GM12892 (cell line): ENCODE measurements at regions not wholly inside any gene's neighbourhood (a gene's known extent, or its start where the extent isn't known, plus 50 kb on each side); places are given as distances from the start of the nearest gene placed in this dataset.

Source experiments
- POLR2A ChIP-seq: IDR thresholded peaks from 2 replicates; pipeline ENCODE4 v1.6.1; 2011; ENCODE audit warnings: low read depth, low read length, control low read depth
- POLR2AphosphoS5 ChIP-seq: IDR thresholded peaks from 2 replicates; pipeline ENCODE4 v1.6.1; 2011; ENCODE audit warnings: low read depth, low read length, control low read depth
- TAF1 ChIP-seq: IDR thresholded peaks from 2 replicates; pipeline ENCODE4 v1.6.1; 2011; ENCODE audit warnings: low read depth, mild to moderate bottlenecking, control low read depth, low read length, borderline replicate concordance

- no peak for TF ChIP-seq POLR2A
- no peak for TF ChIP-seq POLR2AphosphoS5
- TF ChIP-seq TAF1 = no peak
Observed at GRCh38 chr3:82058809-82059208, 297.4 kb upstream of the GBE1 start.
